GM21576 (cell line): ENCODE measurements at regions not wholly inside any gene's neighbourhood (a gene's known extent, or its start where the extent isn't known, plus 50 kb on each side); places are given as distances from the start of the nearest gene placed in this dataset.
"Not testable (repeated sequence)": the region's sequence is repeated elsewhere in the genome, so short reads cannot be mapped to it uniquely, and the experiment has no call there.

Source experiments
- ATAC-seq: cut with Tn5 transposase; IDR thresholded peaks from one replicate; pipeline ENCODE4 v1.9.1; 2021; ENCODE audit warnings: mild to moderate bottlenecking, moderate library complexity; ENCODE audit not compliant: unreplicated experiment

DNA sequence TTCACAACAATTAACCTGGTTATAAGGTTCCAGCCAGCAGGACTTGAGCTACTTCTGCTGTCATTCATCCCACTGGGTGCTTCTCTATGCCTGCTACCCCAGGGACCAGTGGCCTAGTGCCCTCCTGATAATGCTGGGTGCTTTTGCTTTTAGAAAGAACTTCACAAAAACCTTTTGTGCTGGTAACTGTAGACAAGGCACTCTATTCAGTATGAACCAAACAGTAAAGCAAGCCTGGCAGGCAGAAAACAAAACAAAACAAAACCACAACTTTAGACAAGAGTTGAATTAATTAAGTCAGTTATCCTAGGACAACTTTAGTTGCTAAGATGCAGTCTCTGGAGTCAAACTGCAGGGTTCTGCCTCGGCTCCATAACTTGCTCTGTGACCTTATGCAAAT is 61.9 kb upstream of the ADGRL2 start:
- no peak for ATAC-seq

DNA sequence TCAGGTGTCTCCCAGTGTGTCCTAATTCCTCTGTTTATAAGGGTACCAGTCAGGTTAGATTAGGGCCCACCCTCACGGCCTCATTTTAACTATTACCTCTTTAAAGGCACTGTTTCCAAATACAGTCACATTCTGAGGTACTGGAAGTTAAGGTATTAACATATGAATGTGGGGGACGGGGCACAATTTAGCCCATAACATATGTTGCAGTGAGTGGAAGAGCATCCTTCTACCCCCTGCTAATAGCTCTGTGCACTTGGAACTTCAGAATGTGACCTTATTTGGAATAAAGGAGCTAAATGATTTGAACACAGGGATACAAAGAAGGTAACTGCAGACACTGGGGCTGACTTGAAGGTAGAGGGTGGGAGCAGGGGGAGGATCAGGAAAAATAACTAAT is 67.3 kb upstream of the ADGRL2 start:
- ATAC-seq = no peak

DNA sequence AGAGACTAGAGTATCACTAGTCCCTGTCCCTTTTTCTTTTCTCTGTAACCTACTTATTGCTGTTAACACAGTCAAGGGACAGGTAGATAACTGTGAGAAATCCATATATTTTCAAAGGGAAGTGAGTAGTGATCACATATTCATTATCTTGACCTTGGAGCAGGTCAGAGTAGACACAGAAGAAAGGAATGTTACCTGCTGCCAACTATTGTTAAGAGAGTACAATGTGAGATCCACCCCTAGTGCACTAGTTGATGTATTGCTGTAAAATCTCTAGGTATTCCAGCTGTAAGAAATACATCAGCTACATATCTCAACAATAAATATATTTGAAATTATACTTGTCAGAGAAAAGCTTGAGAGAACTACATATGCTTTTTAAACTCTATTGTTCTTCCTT is 68.7 kb upstream of the ADGRL2 start:
- ATAC-seq = no peak

DNA sequence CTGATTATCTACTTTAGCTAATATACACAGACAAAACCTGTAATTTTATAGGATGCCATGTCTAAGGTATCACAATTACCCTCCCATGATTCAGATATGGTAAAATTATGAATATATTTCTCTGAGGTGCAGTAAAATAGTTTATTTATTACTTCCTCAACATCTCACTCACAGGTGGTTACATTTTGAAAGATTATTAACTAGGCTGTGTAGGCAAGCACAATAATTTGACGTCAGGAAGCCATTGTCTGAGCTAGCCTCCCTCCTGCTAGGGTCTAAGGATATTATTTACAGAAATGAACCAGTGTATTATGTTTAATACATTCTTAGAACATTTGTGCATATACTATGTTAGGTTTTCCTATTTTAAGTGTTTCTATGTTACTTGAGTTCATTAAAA is 69.9 kb upstream of the ADGRL2 start:
- no peak for ATAC-seq

DNA sequence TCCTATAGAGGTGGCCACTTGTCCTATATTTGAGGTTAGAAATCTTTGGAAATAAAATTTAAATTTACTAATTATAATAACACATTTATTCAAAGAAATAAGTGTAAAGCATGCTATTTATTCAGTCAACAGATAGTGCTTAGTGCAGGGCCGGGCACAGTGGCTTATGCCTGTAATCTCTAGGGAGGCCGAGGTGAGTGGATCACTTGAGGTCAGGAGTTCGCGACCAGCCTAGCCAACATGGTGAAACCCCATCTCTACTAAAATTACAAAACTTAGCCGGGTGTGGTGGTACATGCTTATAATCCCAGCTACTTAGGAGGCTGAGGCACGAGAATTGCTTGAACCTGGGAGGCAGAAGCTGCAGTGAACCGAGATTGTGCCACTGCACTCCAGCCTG is 70.4 kb upstream of the ADGRL2 start:
- ATAC-seq = not testable (repeated sequence)

DNA sequence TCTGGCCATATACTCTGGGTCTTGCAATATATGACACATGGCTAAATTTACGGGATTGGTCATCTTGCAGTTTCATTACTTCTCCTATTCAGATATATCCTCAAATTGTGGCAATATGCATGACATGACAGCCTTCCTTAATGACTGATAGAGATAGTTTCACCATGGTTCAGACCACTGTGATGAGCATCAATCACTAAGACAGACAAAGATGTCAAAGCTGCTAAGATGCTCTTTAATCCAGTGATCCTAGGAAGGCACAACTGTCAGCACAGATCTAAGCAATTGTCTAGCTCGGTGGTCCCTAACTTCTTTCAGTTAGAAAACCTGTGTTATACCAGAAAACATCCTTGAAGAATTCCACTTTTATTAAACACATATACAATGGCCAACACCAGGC is 70.9 kb upstream of the ADGRL2 start:
- ATAC-seq = no peak

DNA sequence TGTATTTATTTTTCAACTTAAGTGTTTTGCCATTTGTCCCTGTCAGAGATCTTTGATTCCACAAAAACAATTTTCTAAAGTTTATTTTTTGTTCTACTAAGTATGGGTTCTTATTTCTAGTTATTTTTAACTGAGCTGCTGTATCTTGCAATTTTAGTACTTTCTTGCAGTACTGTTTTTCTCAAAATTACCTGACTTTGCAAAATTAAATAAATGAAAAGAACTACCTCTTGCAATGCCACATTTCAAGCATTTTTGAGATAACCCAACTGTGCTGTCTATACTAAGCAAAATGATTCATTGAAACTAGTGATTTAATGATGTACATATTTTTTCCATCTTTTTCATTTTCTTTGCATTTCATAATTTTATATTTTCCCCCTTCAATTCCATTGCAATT is 71.5 kb upstream of the ADGRL2 start:
- no peak for ATAC-seq

DNA sequence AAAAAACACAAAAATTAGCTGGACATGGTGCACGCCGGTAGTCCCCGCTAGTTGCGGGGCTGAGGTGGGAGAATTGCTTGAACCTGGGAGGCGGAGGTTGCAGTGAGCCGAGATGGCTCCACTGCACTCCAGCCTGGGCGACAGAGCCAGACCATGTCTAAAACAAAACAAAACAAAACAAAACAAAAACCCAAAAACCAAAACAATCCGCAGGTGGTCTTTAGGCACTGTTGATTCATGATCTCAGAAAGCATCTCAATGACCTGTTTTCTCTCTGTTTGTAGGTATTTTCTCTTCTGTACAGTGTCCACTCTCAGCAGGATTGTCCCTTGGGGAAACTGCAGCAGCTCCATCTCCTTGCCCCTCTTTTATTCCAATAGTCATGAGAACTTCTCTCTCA is 74.9 kb upstream of the ADGRL2 start:
- no peak for ATAC-seq

DNA sequence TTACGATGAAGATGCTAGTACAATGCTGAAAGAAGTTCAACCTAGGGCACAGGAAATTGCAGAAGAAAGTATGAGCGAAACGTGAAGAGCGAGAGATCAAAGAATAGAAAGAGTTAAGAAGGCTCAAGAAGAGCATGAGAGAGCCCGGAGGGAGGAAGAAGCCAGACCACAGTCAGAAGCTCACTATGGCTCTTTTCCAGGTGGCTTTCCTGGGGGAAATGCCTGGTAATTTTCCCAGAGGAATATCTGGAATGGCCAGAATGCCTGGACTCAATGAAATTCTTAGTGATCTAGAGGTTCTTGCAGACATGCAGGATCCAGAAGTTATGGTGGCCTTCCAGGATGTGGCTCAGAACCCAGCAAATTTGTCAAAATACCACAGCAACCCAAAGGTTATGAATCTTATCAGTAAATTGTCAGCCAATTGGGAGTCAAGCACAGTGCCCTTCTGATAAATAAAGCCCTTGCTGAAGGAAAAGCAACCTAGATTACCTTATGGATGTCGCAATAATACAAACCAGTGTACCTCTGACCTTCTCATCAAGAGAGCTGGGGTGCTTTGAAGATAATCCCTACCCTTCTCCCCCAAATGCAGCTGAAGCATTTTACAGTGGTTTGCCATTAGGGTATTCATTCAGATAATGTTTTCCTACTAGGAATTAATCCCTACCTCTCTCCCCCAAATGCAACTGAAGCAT is 78.0 kb upstream of the ADGRL2 start:
- not testable (repeated sequence) for ATAC-seq

DNA sequence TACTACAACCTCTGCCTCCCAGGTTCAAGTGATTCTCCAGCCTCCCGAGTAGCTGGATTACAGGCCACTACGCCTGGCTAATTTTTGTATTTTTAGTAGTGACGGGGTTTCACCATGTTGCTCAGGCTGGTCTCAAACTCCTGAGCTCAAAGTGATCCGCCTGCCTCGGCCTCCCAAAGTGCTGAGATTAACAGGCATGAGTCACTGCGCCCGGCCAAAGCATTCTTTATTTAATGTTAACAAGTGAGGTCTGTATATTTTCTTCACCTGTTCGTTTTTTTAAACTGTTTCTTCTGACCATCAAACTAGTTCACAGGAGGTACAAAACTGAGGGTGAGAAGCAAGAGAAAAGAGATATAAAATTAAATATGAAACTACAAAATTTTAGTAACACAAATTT is 80.5 kb upstream of the ADGRL2 start:
- ATAC-seq = not testable (repeated sequence)

DNA sequence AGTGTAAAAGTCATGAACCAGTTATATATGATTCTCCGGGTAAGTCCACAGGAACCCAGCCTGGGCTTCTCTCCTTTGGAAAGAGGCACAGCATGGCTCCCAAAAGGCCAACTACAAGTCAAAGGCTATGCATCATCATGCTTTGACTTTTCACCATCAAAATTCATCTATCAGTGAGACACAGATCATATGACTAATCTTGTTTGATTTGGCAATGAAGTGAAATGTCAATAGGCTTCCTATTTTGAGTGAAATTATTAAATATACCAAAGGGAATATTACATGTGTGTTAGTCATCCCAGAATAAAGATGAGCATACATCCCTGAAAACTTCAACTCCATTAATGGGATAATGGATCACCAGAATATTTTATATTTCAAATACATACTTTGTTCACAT is 83.5 kb upstream of the ADGRL2 start:
- ATAC-seq = no peak

DNA sequence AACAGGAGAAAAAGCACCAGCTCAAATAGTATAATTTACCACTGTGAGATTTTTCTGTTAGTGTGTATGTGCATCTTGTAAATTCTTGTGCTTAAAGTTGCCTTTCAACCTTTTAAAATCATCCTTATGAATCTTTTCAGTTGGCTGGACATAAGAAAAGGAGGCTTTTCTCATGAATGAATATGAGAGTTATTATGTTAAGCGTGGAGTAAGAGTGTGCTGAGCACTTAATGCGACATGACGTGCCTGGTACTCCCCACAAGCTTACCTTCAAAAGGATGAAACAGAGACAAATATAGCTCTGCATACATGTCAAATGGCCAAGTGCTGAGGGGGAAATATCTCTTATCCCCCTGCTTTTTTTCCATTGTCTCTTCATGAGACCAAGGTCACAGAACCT is 85.3 kb upstream of the ADGRL2 start:
- no peak for ATAC-seq

DNA sequence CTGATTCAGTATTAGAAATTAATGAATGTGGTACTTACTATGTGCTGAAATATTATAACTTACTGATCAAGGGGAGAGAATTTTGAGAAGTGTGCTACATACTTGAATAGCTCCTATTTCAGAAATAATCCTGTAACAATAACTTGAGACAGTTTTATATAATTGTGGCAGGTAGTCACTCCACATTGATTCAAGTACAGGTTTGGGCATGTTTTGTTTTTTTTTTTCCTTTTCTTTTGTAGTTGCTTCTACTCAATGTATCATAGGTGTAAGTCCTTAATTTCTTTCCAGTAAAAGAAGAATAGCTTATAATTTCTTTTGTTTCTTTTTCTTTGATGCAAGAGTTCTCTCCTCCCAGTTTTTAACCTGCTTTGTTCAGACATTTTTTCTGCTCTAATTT is 86.1 kb upstream of the ADGRL2 start:
- no peak for ATAC-seq

DNA sequence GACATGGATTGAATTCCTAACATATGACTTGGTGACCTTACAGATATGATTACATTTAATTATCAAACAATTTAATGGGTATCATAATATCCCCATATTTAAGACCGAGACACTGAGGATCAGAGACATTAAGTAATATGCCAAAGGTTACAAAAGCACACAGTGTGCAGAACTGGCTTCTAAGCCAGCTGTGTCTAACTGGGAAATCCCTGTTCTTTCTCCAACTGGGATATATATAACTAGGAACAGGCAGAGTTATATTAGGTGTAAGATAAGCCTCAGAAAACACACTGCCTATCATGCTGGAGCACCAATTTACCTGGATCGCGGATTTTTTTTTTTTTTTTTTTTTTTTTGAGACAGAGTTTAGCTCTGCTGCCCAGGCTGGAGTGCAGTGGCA is 88.3 kb upstream of the ADGRL2 start:
- no peak for ATAC-seq

DNA sequence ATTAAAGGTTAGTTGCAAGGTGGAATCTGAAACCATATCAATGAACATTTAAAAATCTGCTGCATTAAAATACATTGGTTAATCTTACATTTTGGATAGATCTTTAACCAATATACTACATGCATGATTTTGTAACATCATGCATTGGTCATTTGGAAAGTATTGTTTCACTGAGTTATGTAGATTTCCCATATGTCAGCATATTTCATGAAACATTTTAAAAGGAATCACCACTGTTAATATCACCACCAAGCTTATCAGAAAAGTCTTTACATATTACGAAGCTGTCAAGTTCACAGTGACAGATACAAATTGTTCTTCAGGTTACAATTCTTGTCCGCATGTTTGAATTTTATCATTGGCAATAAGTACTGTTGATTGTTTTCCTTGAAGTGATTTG is 89.9 kb upstream of the ADGRL2 start:
- ATAC-seq = no peak

DNA sequence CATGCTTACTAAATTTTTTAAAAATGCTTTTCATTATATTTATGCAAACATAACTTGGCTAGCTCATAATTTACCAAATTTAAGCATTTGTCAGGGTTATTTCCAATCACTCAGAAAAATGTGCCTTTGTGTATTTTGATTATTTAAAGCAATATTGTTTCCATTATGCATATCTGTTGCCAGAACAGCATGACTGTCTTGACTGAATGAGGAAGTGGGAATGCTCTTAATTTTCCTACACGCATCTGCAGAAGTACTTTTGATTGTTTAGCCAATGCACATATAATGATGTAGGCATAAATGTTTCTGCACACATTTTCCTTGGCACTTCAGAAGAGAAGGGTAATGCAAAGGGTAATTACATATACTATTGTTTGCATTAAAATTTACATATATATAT is 92.5 kb upstream of the ADGRL2 start:
- ATAC-seq = no peak

DNA sequence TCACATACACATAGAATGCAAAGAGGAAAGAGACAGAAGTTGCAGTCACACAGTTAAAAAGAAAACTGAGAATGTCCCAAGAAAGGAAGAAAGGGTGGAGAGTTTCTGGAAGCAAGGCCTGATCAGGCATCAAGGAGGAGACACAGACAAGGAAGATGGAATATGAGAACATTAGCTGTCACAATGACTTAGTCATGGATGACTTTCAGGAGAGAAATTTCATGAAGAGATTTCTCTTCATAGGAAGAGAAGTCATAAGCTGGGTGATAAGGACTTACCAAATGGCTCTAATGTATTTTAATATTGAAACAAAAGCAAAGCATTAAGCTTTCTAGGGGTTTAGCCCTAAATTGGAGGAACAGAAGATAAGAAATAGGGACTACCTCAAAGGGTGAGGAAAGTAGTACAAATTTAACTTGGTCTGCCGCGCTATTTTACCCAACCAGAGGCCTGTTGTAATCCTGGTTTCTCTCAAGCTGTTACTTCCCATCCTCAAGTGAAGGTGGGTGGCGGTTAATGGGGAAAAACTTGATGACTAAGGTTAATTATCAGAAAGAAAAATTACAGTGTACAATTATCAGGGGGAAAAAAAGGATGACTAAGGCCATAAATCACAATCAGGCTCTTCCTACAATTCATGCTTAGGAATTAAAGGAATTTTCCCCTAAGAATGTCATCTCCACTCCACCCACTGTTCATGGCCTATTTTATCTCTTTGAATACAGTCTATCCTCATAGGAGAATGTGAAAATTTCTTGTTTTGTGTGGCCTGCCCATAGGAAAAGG is 93.9 kb upstream of the ADGRL2 start:
- no peak for ATAC-seq

DNA sequence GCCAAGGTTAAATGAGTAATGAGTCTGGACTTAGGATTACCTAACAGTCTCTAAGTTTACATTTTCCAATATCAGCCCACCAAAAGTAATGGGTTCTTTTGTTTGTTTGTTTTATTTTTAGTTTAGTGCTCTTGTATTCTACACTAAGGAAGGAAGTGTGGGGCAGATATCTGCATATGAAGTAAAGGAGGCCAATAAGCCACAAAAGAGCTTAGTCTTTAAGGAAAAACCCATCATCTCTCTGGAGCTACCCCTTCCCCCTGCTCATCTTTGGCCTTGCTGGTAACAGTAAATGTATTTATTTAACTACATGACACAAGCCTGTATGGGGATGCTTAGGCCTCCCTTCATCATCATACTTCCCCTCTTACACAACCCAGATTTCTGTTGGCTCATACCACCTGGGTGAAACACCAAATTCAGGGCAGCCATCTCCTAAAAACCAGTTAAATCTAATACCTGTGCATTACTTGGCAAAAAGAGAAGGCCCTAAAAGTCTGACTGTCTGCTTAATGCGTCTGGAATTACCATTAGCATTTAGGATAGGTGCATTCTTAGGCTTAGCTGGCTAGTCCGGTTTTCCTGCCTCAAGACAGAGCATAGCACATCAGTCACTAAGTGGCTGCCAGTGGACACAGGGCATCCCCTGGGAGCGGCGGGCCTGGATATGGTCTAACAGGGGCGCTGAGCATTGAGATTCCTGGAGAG is 96.8 kb upstream of the ADGRL2 start:
- no peak for ATAC-seq

DNA sequence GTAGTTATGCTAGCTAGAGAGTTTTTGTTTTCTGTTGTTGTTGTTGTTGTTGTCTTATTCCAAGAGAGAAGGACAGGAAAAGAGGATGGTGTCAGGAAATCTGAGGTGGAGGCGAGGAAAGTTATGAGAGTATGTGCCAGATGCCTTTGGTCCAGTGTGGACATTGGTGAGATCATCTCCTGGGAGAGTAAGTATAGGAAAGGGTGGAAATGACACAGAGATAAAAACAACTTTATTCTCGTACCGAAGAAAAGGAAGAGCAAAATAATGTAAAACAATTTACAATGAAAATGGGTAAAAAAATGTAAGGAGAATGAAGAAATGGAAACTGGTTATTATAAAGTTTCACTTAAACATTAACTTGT is 97.4 kb upstream of the ADGRL2 start:
- ATAC-seq = no peak

DNA sequence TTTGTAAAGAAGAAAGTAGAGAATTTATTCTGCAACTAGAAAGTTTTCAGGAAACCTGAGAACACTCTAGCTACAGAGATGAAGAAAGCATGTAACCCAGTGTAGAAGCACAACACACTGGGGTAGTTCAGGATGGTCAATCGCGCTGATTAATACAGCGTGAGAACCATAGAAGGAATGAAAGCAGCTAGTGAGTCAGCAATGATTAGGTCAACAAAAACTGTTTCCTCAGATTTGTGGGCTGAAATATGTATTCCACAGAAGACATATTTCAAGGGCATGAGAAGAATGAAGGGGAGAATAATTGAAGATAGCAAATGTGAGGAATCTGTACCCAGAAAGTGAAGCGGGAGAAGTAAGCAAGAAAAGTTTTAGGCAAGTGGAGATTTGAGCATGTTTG is 97.8 kb upstream of the ADGRL2 start:
- no peak for ATAC-seq

DNA sequence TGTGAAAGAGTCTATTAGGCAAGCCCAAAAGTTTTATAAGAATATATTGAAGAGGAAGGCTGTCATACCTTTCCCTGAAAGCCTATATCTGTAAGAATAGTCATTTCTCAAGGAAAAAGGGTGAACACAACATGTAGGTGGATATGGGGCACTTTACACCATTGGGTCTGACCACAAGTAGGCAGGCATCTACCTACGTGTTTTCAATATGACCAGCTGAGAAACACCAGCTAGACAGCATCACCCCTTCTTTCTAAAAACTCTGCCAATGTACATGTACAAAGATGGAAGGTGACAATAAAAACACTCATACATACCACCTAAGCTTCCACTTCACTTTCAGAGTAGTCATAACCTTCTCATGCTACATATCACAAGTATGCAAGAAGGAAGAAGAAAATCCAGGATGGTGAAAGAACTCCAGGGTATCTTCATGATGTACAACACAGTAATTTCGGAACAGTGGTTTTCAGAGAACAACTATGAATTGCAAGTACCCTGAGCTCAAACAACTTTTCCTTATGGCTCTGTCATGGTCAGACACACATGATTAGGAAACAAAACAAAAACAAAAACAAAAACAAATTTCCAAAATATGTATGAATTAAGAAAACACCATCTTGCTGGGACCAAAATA is 98.5 kb upstream of the ADGRL2 start:
- ATAC-seq = no peak
